HG02870 (cell line): ENCODE measurements at regions not wholly inside any gene's neighbourhood (a gene's known extent, or its start where the extent isn't known, plus 50 kb on each side); places are given as distances from the start of the nearest gene placed in this dataset.
"Not testable (repeated sequence)": the region's sequence is repeated elsewhere in the genome, so short reads cannot be mapped to it uniquely, and the experiment has no call there.

Source experiments
- ATAC-seq: cut with Tn5 transposase; IDR thresholded peaks from one replicate; pipeline ENCODE4 v1.9.1; 2021; ENCODE audit warnings: mild to moderate bottlenecking, moderate library complexity; ENCODE audit not compliant: unreplicated experiment

- ATAC-seq, result not testable (repeated sequence)
Measured at GRCh38 chrX:149420566-149420965, 84.5 kb downstream of the IDS start.

GRCh38 chrX:149398027-149398426 lies 107.1 kb downstream of the IDS start:
- no peak for ATAC-seq

- no peak for ATAC-seq
Measured at GRCh38 chrX:149392921-149393320, 112.2 kb downstream of the IDS start.

- no peak for ATAC-seq
Measured at GRCh38 chrX:149383852-149384251, 121.3 kb downstream of the IDS start.

- ATAC-seq, result no peak
Measured at GRCh38 chrX:149374751-149375150, 130.4 kb downstream of the IDS start.

- no peak for ATAC-seq
Measured at GRCh38 chrX:149372866-149373265, 132.2 kb downstream of the IDS start.

GRCh38 chrX:149371986-149372385 lies 133.1 kb downstream of the IDS start:
- no peak for ATAC-seq

GRCh38 chrX:149370097-149370496 lies 135.0 kb downstream of the IDS start:
- ATAC-seq, result no peak

- no peak for ATAC-seq
Measured at GRCh38 chrX:149365552-149365951, 139.6 kb downstream of the IDS start.

GRCh38 chrX:149365061-149365460 lies 140.0 kb downstream of the IDS start:
- no peak for ATAC-seq

GRCh38 chrX:149363965-149364364 lies 141.1 kb downstream of the IDS start:
- no peak for ATAC-seq

GRCh38 chrX:149346306-149346705 lies 158.8 kb downstream of the IDS start:
- no peak for ATAC-seq

- ATAC-seq, result no peak
Measured at GRCh38 chrX:149322316-149322715, 182.8 kb downstream of the IDS start.

- no peak for ATAC-seq
Measured at GRCh38 chrX:149313871-149314371, 191.2 kb downstream of the IDS start.

- no peak for ATAC-seq
Measured at GRCh38 chrX:149312988-149313387, 192.1 kb downstream of the IDS start.

- no peak for ATAC-seq
Measured at GRCh38 chrX:149312097-149312496, 193.0 kb downstream of the IDS start.

GRCh38 chrX:149302705-149303104 lies 202.4 kb downstream of the IDS start:
- ATAC-seq, result no peak

- ATAC-seq, result no peak
Measured at GRCh38 chrX:149298111-149298510, 207.0 kb downstream of the IDS start.

- no peak for ATAC-seq
Measured at GRCh38 chrX:149296092-149296491, 209.0 kb downstream of the IDS start.

GRCh38 chrX:149286940-149287349 lies 218.2 kb downstream of the IDS start:
- peak; percentile 76 for ATAC-seq

- no peak for ATAC-seq
Measured at GRCh38 chrX:149284616-149285015, 220.5 kb downstream of the IDS start.

GRCh38 chrX:149283853-149284252 lies 221.3 kb downstream of the IDS start:
- no peak for ATAC-seq

- ATAC-seq, result no peak
Measured at GRCh38 chrX:149282909-149283308, 222.2 kb downstream of the IDS start.

- no peak for ATAC-seq
Measured at GRCh38 chrX:149280011-149280410, 225.1 kb downstream of the IDS start.
